Prostate gland (tissue), 2 donors: ENCODE measurements at regions not wholly inside any gene's neighbourhood (a gene's known extent, or its start where the extent isn't known, plus 50 kb on each side); places are given as distances from the start of the nearest gene placed in this dataset.

Experiments
- POLR2A ChIP-seq: fragments of 450-650 bp; IDR thresholded peaks from one replicate; pipeline ENCODE4 v1.6.1; 2016; ENCODE audit warnings: antibody characterized with exemption, mild to moderate bottlenecking
- TF ChIP-seq, protein P1 (sequence below), 4 experiments: fragments of 200-600 bp in 2 of 4; fragments of 450-650 bp in 2 of 4; sonication (generic) in 2 of 4; IDR thresholded peaks; 1 replicate in 3 of 4; 2 replicates in 1 of 4; pipeline ENCODE4 v1.5.1; 2016 to 2019; ENCODE audit warnings: antibody characterized with exemption in 4 of 4, mild to moderate bottlenecking in 2 of 4, moderate library complexity in 2 of 4

DNA sequence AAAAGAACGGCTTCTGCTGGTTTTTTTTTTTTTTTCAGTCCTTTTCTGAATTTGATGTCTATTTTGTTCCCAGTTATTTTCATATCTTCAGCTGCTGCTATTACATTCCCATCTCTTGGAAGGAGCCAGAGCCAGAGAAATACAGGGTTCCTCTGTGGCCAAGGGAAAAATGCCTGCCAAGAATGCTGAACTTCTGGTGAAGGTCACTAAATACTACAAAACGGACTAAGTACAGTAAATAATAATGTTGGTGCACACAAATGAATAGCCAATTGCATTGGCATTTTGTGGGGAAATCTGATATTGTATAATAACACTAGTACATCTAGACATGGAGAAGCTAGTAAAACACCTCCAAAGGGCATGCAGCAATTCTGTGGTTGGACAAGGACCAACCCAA lies 56.3 kb upstream of the ZEB1 start:
- TF ChIP-seq POLR2A, result no peak
- TF ChIP-seq, protein P1, sequence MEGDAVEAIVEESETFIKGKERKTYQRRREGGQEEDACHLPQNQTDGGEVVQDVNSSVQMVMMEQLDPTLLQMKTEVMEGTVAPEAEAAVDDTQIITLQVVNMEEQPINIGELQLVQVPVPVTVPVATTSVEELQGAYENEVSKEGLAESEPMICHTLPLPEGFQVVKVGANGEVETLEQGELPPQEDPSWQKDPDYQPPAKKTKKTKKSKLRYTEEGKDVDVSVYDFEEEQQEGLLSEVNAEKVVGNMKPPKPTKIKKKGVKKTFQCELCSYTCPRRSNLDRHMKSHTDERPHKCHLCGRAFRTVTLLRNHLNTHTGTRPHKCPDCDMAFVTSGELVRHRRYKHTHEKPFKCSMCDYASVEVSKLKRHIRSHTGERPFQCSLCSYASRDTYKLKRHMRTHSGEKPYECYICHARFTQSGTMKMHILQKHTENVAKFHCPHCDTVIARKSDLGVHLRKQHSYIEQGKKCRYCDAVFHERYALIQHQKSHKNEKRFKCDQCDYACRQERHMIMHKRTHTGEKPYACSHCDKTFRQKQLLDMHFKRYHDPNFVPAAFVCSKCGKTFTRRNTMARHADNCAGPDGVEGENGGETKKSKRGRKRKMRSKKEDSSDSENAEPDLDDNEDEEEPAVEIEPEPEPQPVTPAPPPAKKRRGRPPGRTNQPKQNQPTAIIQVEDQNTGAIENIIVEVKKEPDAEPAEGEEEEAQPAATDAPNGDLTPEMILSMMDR (IDR thresholded peaks at IDR 0.05), result no peak
